ENCODE measurements at regions not wholly inside any gene's neighbourhood (a gene's known extent, or its start where the extent isn't known, plus 50 kb on each side); places are given as distances from the start of the nearest gene placed in this dataset.

- TF ChIP-seq CTCF (IDR thresholded peaks at IDR 0.05; ENCODE audit: low read depth, low read length) (no peak), MAX (IDR thresholded peaks at IDR 0.05; ENCODE audit: low read depth, low read length) (no peak), POLR2A (IDR thresholded peaks at IDR 0.05; ENCODE audit: extremely low read depth, insufficient read length) (no peak), MYC (IDR thresholded peaks at IDR 0.05; ENCODE audit: low read depth, low read length) (no peak)
These were observed 783.3 kb upstream of the SALL3 start for GRCh38 chr18:78196280-78196679.
